K562 (cell line): ENCODE measurements at regions not wholly inside any gene's neighbourhood (a gene's known extent, or its start where the extent isn't known, plus 50 kb on each side); places are given as distances from the start of the nearest gene placed in this dataset.

Experiments
- ATAC-seq: fragments of 200-7000 bp; cut with Tn5 transposase; 3 replicates; pipeline ENCODE4 v1.9.1; 2020; ENCODE audit warnings: moderate library complexity
- BruUV-seq: library from RNA; stranded (reverse); fragments of 400-500 nt; replicated peaks from 2 replicates; lab custom pipeline; 2021; lab: Mats Ljungman, UMichigan
- CTCF ChIA-PET: fragments of 300-600 bp; formaldehyde crosslinking; extraction: SDS; loops from one replicate; lab custom pipeline; 2021; ENCODE audit warnings: low intra/inter-chr PET ratio; lab: Yijun Ruan, JAX
- POLR2A ChIA-PET: fragments of 300-600, 350-650 bp; sonication (Branson Sonifier 250); formaldehyde crosslinking; extraction: SDS; loops from one replicate; lab custom pipeline; 2021; ENCODE audit warnings: antibody characterized with exemption, inconsistent platforms; lab: Yijun Ruan, JAX
- DNase-seq, 4 experiments: peaks; one replicate each; pipeline versions ENCODE4 v3.0.0 to v3.0.0-alpha.2; 2011 to 2018; ENCODE audit warnings: low spot score in 3 of 4, mixed read lengths in 3 of 4; ENCODE audit errors: extremely low read depth in 1 of 4
- FAIRE-seq: peaks from 2 replicates; lab custom pipeline; 2011; peaks lifted over from hg19 to GRCh38; lab: Jason Lieb, UNC
- H2AFZ ChIP-seq: 2 replicates; pipeline ENCODE4 v1.6.0; 2011; ENCODE audit warnings: low read depth, low read length, control low read depth, inconsistent platforms
- H3K27ac ChIP-seq: fragments of 200-600 bp; 3 replicates; pipeline ENCODE4 v1.8.0; 2011; ENCODE audit warnings: low read depth, mild to moderate bottlenecking, control low read depth, inconsistent platforms, low read length, moderate library complexity, mixed read lengths; ENCODE audit errors: extremely low read depth
- H3K27me3 ChIP-seq, 2 experiments: fragments of 300-600 bp in 1 of 2; 2 replicates in 1 of 2; 3 replicates in 1 of 2; pipeline versions ENCODE4 v1.6.0 to v1.8.0; 2011; ENCODE audit warnings: inconsistent platforms in 2 of 2, low read length in 2 of 2, mild to moderate bottlenecking in 1 of 2, mixed read lengths in 1 of 2, moderate library complexity in 1 of 2; ENCODE audit not compliant: control insufficient read depth in 2 of 2, insufficient read depth in 2 of 2
- H3K36me3 ChIP-seq: fragments of 300-600 bp; 3 replicates; pipeline ENCODE4 v1.8.0; 2011; ENCODE audit warnings: mild to moderate bottlenecking, low read length, inconsistent platforms; ENCODE audit not compliant: control insufficient read depth, insufficient read depth
- H3K4me1 ChIP-seq, 2 experiments: fragments of 200-600 bp in 1 of 2; replicated peaks in 1 of 2; 2 replicates in 1 of 2; 3 replicates in 1 of 2; pipeline versions ENCODE4 v1.5.1 to v1.8.0; 2011; ENCODE audit warnings: inconsistent platforms in 2 of 2, low read length in 2 of 2, mild to moderate bottlenecking in 1 of 2, mixed read lengths in 1 of 2, moderate library complexity in 1 of 2; ENCODE audit not compliant: control insufficient read depth in 2 of 2, insufficient read depth in 2 of 2
- H3K4me2 ChIP-seq: 2 replicates; pipeline ENCODE4 v1.6.1; 2011; ENCODE audit warnings: low read length, control low read depth, inconsistent platforms, mixed read lengths; ENCODE audit not compliant: insufficient read depth
- H3K4me3 ChIP-seq: fragments of 200-600 bp; sonication (generic), shearing (Covaris generic); 2 replicates; pipeline ENCODE4 v1.5.1; 2016; ENCODE audit warnings: control low read depth, inconsistent platforms
- H3K79me2 ChIP-seq: fragments of 200-600 bp; 3 replicates; pipeline ENCODE4 v1.8.0; 2011; ENCODE audit warnings: low read length, inconsistent platforms; ENCODE audit not compliant: control insufficient read depth, insufficient read depth
- H3K9ac ChIP-seq, 2 experiments: 2 replicates each; pipeline versions ENCODE4 v1.6.0 to v1.6.1; 2011; ENCODE audit warnings: low read depth in 2 of 2, low read length in 2 of 2, control low read depth in 1 of 2, inconsistent platforms in 1 of 2, mild to moderate bottlenecking in 1 of 2, mixed read lengths in 1 of 2; ENCODE audit not compliant: insufficient read depth in 1 of 2
- H3K9me1 ChIP-seq: one replicate; pipeline ENCODE4 v1.6.0; 2011; ENCODE audit warnings: inconsistent platforms, mild to moderate bottlenecking, low read length, moderate library complexity; ENCODE audit not compliant: control insufficient read depth, insufficient read depth
- H3K9me3 ChIP-seq: replicated peaks from 2 replicates; pipeline ENCODE4 v1.5.1; 2011; ENCODE audit warnings: low read depth, low read length, inconsistent platforms; ENCODE audit not compliant: control insufficient read depth, insufficient read depth
- H4K20me1 ChIP-seq: replicated peaks from 2 replicates; pipeline ENCODE4 v1.6.1; 2011; ENCODE audit warnings: low read length, inconsistent platforms, mixed read lengths; ENCODE audit not compliant: control insufficient read depth, insufficient read depth
- C11orf30 ChIP-seq: fragments of 450-650 bp; IDR thresholded peaks from 2 replicates; pipeline ENCODE4 v1.6.1; 2016; ENCODE audit warnings: low read depth, mild to moderate bottlenecking
- ERF ChIP-seq: fragments of 450-650 bp; formaldehyde crosslinking; IDR thresholded peaks from 2 replicates; pipeline ENCODE4 v1.4.0; 2020; ENCODE audit warnings: mild to moderate bottlenecking, mixed read lengths
- MAFF ChIP-seq: IDR thresholded peaks from 2 replicates; pipeline ENCODE4 v1.6.1; 2012; ENCODE audit warnings: low read length, improper control_type of control experiment
- MAFG ChIP-seq: fragments of 450-650 bp; conservative IDR thresholded peaks from 2 replicates; pipeline ENCODE4 v1.6.1; 2016; ENCODE audit warnings: missing genetic modification characterization, missing compliant biosample characterization
- MAFK ChIP-seq: IDR thresholded peaks from 2 replicates; pipeline ENCODE4 v1.6.1; 2011; ENCODE audit warnings: low read length, improper control_type of control experiment
- POLR2H ChIP-seq: IDR thresholded peaks from 2 replicates; pipeline ENCODE4 v1.6.1; 2016; ENCODE audit warnings: missing genetic modification characterization, low read depth, mild to moderate bottlenecking, control low read depth, missing compliant biosample characterization, moderate library complexity
- SMARCA5 ChIP-seq: fragments of 450-650 bp; IDR thresholded peaks from 2 replicates; pipeline ENCODE4 v1.6.1; 2016
- ZNF316 ChIP-seq: fragments of 450-650 bp; IDR thresholded peaks from 2 replicates; pipeline ENCODE4 v1.6.1; 2016
- ZNF695 ChIP-seq: fragments of 450-650 bp; formaldehyde crosslinking; IDR thresholded peaks from 2 replicates; pipeline ENCODE4 v1.4.0; 2020; ENCODE audit warnings: mild to moderate bottlenecking, moderate library complexity
- in situ Hi-C: fragments of 300-500 bp; cut with MboI; formaldehyde crosslinking; loops from 4 replicates; pipeline ENCODE4 v1.15.0; 2018; ENCODE audit warnings: inconsistent platforms, mixed read lengths
- intact Hi-C: fragments of 100-400 bp; cut with micrococcal nuclease; formaldehyde crosslinking; loops from 2 replicates; pipeline ENCODE4 v1.14.2; 2022

DNA sequence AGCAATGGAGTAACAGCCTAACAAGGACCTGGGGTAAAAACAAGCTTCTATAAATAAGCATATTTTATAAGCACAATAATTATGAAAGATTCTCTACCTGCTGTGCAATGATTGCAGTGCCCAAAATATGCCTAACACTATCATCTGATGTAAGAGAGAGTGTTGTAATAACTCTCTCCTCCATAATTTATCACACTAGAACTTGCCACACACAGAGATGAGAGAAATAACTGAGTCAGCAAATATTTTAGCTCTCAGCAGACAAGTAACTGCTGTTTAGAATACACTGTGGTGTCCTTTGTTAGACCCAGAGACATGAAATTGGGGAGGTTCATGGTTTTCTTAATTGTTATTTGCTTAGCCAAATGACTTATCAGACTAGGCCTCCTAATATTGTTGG is 105.3 kb upstream of the ACP3 start:
- no peaks in the 10 kb centered on the region for H3K79me2 ChIP-seq
- FAIRE-seq (no peak), DNase-seq (no peak), ATAC-seq (no peak)
- H3K4me1 ChIP-seq: no peaks in the 10 kb centered on the region
- no peak overlapping the region for H3K9ac ChIP-seq
- CTCF ChIA-PET: no interaction called here
- intact Hi-C loops: no loop called here
- H3K4me2 ChIP-seq: no peak overlapping the region
- H3K9me3 ChIP-seq: no peaks in the 10 kb centered on the region
- POLR2A ChIA-PET: no interaction called here
- H3K36me3 ChIP-seq: no peaks in the 10 kb centered on the region
- no peak overlapping the region for H2AFZ ChIP-seq
- no peaks in the 10 kb centered on the region for H3K9me1 ChIP-seq
- no peaks in the 10 kb centered on the region for H4K20me1 ChIP-seq
- in situ Hi-C loops: no loop called here
- no peak overlapping the region for H3K27ac ChIP-seq
- no peaks in the 10 kb centered on the region for H3K27me3 ChIP-seq
- TF ChIP-seq MAFF (peak; percentile 95), SMARCA5 (no peak), C11orf30 (peak; percentile 80), POLR2H (tag) (no peak), MAFK (peak; percentile 96), ZNF695 (CRISPR knock-in tag) (no peak), ERF (CRISPR knock-in tag) (no peak), ZNF316 (peak; percentile 91), MAFG (tag) (peak; percentile 85)
- BruUV-seq: no TSS peak
- H3K4me3 ChIP-seq: no peak overlapping the region
